GM19452 (cell line): ENCODE measurements at regions not wholly inside any gene's neighbourhood (a gene's known extent, or its start where the extent isn't known, plus 50 kb on each side); places are given as distances from the start of the nearest gene placed in this dataset.

Experiments
- ATAC-seq: cut with Tn5 transposase; IDR thresholded peaks from one replicate; pipeline ENCODE4 v1.9.1; 2021; ENCODE audit not compliant: unreplicated experiment

DNA sequence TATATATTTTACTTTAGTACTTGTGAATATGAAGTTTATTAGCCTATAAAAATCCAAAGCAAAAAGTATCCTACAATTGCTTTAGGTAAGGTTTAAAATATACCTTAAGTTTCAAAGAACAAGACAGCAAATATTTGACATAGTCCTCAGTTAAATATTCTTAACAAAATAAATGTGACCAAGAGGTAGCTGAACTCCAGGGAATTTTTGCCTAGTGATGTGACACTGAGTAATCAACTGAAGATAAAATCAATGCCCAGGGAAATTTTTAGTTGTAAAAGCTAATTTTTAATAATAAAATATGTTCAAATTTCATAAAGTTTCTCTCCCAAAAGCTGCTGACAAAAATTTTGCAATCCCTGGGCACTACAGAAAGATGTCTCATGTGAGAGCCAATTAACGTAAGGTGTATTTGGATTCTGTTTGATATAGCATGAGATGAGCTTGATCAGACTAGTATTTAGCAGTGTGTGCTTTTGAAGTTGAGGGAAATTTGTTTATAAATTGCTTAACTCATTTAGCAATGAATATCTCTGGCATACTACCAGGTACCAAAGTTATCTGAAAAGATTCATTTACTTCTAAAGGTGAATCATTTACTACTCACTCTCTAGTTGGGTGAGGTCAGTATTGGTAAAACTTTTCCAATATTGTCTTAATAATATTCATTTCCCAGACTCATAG lies 80.2 kb upstream of the PALMD start:
- no peak for ATAC-seq

DNA sequence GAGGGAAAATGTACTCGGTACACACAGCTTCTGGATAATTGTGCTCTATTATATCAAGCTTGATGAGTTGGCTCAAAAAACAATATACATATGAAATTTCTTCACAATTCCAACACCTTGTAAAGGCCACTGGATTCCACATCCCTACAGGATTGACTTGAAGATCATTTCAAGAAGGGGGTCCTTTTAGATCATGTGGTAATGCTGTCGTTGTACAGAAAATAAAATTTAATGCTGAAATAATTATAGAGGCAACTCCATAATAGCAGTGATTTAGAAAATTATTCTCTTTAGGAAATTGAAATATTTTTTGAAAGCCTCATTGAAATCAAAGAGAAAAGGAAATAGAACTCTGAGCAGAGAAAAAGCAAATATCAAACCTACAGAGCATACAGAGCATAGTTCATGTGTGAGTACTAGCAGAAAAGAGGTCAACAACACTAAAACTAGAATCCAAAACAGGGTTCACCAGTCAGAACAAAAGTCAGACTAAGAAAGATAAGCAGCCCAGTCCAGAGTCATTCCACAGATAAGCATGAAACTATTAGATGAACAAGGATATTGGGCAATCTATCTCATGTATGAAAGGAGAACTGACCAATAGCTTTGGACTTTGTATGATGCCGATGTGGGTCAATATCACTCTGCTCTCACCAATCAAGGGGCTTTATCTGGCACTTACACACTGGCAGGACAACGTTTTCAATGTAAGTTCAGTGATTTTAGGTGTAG lies 79.5 kb upstream of the PALMD start:
- no peak for ATAC-seq

DNA sequence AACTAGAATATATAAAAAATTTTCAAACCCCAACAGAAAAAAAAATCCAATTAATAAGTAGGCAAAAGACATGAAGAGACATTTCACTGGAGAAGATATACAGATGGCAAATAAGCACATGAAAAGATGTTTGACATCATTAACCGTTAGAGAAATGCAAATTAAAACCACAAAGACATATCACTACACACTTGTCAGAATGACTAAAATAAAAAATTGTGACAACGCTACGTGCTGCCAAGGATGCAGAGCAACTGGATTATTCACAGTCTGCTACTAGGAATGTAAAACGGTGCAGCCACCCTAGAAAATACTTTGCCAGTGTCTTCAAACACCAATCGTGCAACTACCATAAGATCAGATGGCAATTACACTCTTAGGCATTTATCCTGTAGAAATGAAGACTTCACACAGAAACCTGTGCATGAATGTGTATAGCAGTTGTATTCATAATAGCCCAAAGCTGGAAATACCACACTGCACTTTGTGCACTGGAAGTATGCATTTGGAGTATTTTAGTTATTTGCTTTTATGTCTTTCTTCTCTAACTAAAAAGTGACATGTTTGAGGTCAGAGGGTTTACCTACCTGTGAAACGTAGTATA lies 75.3 kb upstream of the PALMD start:
- no peak for ATAC-seq

DNA sequence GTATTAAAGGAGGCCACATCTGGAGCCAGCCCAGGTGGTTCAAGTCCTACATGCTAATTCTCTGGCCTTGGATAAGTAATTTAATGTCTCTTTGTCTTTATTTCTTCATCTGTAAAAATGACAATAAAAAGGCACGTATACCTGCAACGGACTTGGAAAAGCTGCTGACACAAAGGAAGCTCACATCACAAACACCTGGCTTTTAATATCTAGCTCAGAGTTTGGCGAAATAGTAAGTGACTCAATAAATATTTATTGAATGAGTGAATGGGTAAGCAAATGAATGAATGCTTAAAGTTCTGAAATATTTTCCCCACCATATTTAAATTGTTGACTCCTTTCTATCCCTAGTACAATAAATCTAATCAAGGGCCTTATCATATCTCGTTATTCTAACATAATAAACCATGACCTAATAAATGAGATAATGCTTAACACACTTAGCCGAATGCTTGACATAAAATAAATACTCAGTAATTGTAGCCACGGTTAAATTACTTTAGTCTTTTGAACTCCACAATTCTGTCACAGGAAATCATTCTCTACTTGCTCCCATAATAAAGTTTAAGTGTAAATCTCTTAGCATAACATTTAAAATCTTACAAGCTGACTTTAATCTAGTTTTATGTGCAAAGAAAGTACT lies 74.7 kb upstream of the PALMD start:
- ATAC-seq, result no peak

DNA sequence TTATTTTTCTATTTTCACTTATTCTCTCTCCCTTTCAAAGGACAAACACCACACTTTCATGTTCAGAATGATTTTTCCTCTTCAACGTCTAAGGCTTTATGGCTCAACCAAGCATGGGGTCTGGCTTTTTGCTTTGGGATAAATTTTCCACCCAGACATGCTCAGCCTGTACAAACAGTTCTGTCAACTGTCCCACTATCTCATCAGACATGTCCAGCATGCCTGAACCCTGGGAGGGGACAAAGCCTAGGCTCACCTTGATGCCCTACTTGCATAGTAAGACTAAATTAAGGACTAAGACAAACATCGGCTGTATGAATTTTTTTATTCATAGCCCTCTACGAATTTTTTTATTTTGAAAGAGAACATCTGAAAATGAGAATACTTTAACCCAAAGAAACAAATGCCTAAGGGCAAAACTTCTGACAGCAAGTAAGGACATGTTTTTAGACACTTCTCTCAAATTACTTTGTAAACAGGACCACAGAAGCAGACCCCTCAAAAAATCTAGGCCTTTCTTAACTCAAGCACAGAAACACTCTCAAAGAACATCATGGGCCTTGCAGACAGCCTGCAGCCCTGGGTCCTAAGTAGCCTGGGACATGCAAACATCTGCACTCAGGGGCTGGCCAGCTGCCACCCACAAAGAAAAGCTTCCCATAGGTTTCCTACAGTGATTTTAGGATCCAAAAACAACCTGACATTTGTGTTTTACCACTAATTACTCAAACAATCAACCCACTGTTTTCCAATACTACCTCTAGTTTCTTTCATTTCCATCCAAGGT lies 72.3 kb upstream of the PALMD start:
- ATAC-seq, result no peak

DNA sequence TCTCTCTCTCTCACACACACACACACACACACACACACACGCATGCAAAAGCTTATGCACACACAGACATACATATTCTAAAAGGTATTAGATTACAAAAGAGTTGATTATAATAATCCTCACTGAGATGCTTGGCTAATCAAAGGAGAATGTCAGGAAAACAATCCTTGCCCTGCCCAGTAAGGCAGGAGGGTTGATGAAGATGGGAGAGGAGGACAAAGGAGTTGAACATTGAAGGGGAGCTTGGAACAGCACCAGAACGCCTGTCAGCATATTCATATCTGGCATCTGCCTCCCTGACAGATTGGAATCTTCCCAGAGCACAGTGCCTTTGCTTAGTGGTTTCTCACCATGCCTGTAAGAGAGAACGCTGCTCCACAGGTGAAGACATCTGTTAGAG lies 68.6 kb upstream of the PALMD start:
- ATAC-seq, result no peak

DNA sequence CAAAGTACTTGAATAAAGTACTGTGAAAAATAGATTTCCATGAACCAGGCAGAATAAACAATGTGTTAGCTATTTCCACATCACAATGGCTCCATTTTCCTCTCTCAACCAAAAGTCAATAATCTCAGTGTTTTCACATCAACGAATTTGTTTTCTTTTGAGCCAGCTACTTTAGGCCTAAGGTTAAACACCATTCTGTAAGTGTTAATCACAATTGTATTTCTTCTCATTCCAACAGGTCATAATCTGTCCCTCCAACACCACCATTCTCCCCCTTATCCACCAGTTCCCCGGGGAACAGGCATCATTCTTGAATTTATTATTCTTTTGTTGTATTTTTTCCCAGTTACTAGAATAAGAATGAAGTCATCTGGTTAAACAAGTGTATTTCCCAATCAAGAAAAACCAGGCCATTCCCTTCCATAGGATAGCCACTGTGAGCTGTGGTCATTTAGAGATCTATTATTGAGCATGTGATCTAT lies 66.2 kb upstream of the PALMD start:
- no peak for ATAC-seq

DNA sequence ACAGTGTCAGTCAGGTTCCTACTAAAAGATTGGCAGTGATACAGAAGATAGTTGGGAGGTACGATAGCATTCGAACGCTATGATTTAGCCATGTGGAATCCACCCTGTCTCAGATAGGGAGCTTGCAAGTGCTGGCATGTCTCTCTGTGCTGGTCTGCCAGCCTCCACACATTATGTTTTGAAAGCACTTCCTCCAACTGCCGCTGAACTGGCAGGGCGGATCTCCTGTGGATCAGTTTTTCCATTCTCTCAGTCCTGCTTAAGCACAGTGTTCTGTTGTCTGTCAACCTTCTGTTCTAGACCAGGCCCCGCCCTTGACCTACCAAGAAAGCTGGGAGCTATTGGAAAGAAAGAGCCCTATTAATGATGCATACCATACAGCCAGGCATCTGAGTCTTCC lies 65.5 kb upstream of the PALMD start:
- ATAC-seq, result no peak

DNA sequence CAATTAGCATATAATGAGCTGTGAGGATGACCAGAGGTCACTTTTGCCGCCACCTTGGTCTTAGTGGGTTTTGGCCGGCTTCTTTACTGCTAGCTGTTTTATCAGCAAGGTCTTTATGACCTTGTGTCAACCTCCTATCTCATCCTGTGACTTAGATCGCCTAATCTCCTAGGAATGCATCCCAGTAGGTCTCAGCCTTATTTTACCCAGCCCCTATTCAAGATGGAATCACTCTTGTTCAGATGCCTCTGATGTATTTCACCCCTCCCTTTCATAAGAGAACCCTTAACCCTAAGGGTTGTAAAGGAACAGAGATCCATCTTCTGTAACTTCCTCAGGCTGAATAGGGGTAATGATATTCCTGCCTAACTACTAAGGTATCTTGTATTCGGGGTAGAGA lies 58.9 kb upstream of the PALMD start:
- ATAC-seq, result no peak

DNA sequence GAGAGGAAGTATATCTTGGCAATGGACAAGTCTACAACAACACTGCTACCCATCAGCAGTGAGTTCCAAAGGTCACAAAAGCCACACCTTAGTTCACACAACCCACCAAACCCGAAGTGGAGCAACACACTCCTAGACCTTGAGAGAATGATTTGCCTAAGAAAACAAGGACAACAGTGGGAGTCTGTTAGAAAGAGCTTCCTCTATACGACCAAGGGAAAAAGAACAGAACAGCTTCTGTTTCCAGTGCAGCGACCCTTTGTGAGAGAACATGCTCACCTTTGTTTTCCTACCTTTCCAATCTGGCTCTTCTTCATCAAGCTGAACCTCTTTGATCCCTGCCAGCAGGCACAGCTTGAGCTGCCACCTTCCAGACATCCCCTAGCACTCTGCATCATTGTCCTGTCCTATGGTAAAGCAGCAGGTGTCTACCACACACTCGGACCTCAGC lies 56.7 kb upstream of the PALMD start:
- no peak for ATAC-seq

DNA sequence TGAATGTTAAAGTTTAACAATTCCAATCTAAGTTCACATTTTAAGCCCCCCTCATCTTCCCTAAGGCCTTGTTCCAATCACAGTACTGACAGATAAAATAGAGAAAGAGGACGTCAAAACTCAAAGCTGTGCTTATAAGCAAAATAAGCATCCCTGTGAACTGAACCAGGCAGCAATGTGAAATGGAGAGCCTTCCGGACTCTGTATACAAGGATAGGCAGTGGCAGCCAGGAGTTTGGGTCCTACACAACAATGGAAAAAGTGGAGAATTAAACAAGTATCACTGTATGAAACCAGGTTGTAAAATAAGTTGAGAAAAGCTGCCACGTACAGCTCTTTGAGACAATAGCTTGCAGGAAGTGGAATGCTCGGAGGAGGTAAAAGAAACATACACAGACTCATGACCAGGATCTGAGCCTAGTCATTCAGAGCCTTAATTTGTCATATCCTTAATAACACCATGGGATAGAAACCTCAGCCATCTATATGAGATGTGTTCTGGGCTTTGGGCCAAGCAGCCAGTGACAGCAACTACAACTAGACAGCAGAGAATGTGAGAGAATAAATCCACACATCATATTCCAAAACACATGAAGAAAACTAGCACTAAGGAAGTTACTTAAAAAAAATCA lies 55.2 kb upstream of the PALMD start:
- no peak for ATAC-seq

DNA sequence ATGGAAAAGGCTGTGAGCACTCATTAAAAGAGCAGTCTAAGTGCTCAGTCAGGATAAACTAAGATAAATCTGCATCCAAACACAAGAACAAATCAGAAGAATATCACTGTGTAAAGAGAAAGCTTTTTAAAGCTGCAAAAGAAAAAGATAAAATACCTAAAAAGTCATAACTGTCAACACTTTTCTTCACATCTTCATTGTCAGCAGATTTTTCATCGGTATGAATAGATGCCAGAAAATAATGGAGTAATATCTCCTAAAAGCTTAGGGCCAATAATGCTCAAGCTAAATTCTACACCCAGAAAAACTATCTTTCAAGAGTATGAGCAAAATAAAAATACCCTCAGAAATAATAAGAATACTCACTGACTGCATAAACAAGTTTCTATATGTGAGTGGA lies 54.0 kb upstream of the PALMD start:
- ATAC-seq, result no peak

DNA sequence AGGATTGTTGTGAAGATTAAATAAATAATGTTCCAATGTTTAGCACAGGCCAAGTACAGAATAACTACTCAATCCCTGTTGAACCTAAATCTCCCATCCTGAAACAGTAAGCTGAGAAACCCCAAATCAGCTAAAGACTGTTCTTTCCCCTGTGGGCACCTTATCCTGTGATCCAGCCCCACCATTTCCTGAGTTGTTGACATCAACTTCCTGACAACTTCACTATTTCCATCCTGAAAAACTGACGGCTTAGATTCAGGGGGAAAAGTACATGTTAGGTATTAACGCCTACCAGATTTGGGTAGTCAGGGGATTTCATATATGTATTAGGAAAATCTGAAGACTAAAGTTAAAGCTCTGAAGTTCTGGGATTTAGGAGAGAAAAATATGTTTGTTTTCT lies 51.7 kb upstream of the PALMD start:
- no peak for ATAC-seq

DNA sequence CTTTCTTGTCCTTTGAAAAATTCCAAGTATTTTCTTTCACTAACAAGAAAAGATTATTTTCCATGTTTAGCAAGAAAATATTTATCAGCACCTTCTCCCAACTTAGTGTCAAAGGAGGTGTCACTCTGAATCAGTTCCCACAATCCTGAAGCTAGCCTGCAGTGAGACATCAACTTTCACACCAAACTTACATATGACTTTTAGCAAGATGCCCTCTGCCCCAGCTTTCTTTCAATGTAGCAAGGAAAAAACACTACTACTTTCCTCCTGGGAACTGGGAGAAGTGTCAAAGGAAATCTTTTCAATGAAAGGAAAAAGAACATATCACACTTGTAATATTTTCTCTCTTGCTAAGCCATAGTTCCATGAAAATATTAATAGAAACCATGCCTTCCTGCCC lies 50.9 kb upstream of the PALMD start:
- no peak for ATAC-seq

DNA sequence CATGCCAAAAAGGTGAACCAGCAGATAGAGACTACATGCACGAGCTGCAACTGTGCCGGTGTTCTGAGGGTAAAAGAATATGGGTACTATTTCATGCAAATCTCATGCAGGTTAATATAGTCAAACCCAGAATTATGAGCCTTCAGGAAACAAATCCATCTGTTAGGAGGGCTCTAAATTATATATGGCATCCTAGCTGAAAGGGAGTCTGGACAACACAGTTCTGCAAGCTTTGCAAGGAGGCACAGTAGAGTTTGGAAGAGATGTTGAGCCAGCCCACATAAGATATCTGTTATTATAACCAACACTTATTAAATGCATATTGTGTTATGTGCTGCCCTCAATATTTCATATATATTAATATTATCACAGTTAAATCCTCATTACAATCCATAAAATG lies 50.5 kb upstream of the PALMD start:
- no peak for ATAC-seq
